Adrenal gland (tissue), 9 donors: ENCODE measurements at regions not wholly inside any gene's neighbourhood (a gene's known extent, or its start where the extent isn't known, plus 50 kb on each side); places are given as distances from the start of the nearest gene placed in this dataset.

ENCODE experiments used
- DNase-seq, 7 donors: peaks; one replicate each; pipeline ENCODE4 v3.0.0-alpha.2; 2019 to 2020
- H3K27ac ChIP-seq, 5 donors: fragments of 200-600 bp; sonication (generic) in 4 of 5; 1 replicate in 3 of 5; 2 replicates in 2 of 5; pipeline versions ENCODE4 v1.5.1 to v1.8.0; 2016 to 2020; ENCODE audit warnings: mild to moderate bottlenecking in 1 of 5
- H3K27me3 ChIP-seq: fragments of 200-600 bp; 2 replicates; pipeline ENCODE4 v1.8.0; 2021
- H3K36me3 ChIP-seq, 2 donors: fragments of 200-600 bp; replicated peaks in 1 of 2; 1 replicate in 1 of 2; 2 replicates in 1 of 2; pipeline versions ENCODE4 v1.5.1 to v1.8.0; 2018 to 2022
- H3K4me1 ChIP-seq, 2 donors: fragments of 200-600 bp; replicated peaks in 1 of 2; 1 replicate in 1 of 2; 2 replicates in 1 of 2; pipeline versions ENCODE4 v1.5.1 to v1.8.0; 2018 to 2021
- H3K4me3 ChIP-seq, 4 donors: fragments of 200-600 bp; sonication (generic) in 3 of 4; one replicate each; pipeline ENCODE4 v1.5.1; 2016 to 2018
- H3K9me3 ChIP-seq, 3 donors: fragments of 200-600 bp; sonication (generic) in 1 of 3; replicated peaks in 1 of 3; 1 replicate in 2 of 3; 2 replicates in 1 of 3; pipeline versions ENCODE4 v1.5.1 to v1.8.0; 2016 to 2021
- POLR2A ChIP-seq, 2 donors: fragments of 450-650 bp; IDR thresholded peaks; one replicate each; pipeline ENCODE4 v1.6.1; 2017; ENCODE audit warnings: antibody characterized with exemption in 2 of 2, mild to moderate bottlenecking in 2 of 2, moderate library complexity in 1 of 2
- WGBS, 4 donors: extraction: QIAGEN DNeasy Blood & Tissue Kit in 2 of 4; methylation state at CpG; one replicate each; pipeline versions ENCODE4 v1.1.5 to v1.1.7; 2013 to 2017; 5-methylcytosine and 5-hydroxymethylcytosine counted together
- intact Hi-C, 2 donors: fragments of 100-400 bp; cut with DNase I; formaldehyde crosslinking; loops; one replicate each; pipeline versions ENCODE4 v1.14.1 to v1.15.0; 2022 to 2023
- TF ChIP-seq, protein P1 (sequence below), 6 experiments: fragments of 450-650 bp in 4 of 6; fragments of 200-600 bp in 2 of 6; sonication (generic) in 1 of 6; IDR thresholded peaks; 1 replicate in 5 of 6; 2 replicates in 1 of 6; pipeline versions ENCODE4 v1.5.1 to v1.8.0; 2016 to 2021; ENCODE audit warnings: antibody characterized with exemption in 6 of 6, mild to moderate bottlenecking in 2 of 6, moderate library complexity in 1 of 6
- donor health status: healthy with polysubstance abuse.
- donor health status: Bipolar disorder and iron deficiency.
- donor health status: DM: yes; HTN: yes; CAD: no.
- donor health status: DM: no; HTN: no; CAD: no.
- donor health status: DM: no; HTN: no; CAD: no.

DNA sequence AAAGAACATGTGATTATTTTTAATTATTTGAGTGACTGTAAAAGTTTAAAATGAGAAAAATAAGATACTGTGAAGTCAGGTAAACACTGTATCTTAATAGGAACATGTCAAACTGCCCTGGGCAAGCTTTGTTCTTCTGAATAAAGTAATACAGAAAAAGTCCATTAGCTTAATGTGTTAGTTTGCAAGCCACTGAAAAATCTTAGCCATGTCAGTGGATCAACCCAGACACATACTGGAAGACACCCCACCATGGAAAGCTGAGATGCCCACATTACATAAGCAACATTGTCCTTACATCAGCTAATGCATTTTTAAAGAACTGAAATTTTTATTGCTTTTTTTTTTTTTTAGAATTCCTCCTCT, 155.2 kb downstream of the BBOX1 start:
- Histone ChIP-seq H3K27ac (no peak overlapping the region), H3K36me3 (no peaks in the 10 kb centered on the region), H3K9me3 (no peaks in the 10 kb centered on the region), H3K4me3 (no peak overlapping the region), H3K27me3 (no peaks in the 10 kb centered on the region), H3K4me1 (peaks cover 15 to 33% of the 10 kb centered on the region in 2 donors)
- no peak for DNase-seq
- TF ChIP-seq, protein P1, sequence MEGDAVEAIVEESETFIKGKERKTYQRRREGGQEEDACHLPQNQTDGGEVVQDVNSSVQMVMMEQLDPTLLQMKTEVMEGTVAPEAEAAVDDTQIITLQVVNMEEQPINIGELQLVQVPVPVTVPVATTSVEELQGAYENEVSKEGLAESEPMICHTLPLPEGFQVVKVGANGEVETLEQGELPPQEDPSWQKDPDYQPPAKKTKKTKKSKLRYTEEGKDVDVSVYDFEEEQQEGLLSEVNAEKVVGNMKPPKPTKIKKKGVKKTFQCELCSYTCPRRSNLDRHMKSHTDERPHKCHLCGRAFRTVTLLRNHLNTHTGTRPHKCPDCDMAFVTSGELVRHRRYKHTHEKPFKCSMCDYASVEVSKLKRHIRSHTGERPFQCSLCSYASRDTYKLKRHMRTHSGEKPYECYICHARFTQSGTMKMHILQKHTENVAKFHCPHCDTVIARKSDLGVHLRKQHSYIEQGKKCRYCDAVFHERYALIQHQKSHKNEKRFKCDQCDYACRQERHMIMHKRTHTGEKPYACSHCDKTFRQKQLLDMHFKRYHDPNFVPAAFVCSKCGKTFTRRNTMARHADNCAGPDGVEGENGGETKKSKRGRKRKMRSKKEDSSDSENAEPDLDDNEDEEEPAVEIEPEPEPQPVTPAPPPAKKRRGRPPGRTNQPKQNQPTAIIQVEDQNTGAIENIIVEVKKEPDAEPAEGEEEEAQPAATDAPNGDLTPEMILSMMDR (IDR thresholded peaks at IDR 0.05), result no peak
- TF ChIP-seq POLR2A (IDR thresholded peaks at IDR 0.05), result no peak
- intact Hi-C loops, result no loop called here

DNA sequence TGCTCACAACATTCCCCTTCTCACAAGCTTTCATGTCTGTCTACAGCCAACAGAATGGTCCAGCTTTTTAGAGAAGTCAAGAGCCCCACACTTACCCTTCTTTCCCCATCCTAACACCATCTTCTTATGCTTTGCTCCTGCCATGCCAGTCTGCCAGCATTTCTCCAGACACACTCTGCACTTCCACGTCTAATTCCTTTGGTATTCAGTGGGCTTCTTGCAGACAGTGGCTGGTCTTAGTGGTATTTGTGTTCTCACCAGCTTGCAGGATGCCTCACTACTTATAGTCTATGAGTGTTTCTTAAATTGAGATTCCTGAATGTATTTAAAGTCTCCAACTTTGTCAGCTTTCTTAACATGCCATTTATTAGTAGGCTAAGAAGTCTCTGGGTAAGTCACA, 154.4 kb downstream of the BBOX1 start:
- Histone ChIP-seq H3K9me3 (no peaks in the 10 kb centered on the region), H3K4me1 (peaks cover 8 to 25% of the 10 kb centered on the region in 2 donors), H3K4me3 (no peak overlapping the region), H3K27me3 (no peaks in the 10 kb centered on the region), H3K36me3 (no peaks in the 10 kb centered on the region), H3K27ac (no peak overlapping the region)
- TF ChIP-seq POLR2A (IDR thresholded peaks at IDR 0.05), result no peak
- TF ChIP-seq, protein P1 (IDR thresholded peaks at IDR 0.05), result no peak
- intact Hi-C loops, result no loop called here
- no peak for DNase-seq
- WGBS, 4 donors, result 56 to 85% (median 74%) methylated on average over 1 of the region's 1 CpG

GRCh38 chr11:27193434-27194225, 153.0 kb downstream of the BBOX1 start:
- intact Hi-C loops, result no loop called here
- WGBS, 4 donors, result 72 to 84% (median 74%) methylated on average over 7 of the region's 7 CpGs
- Histone ChIP-seq H3K27ac (no peak overlapping the region), H3K9me3 (no peaks in the 10 kb centered on the region), H3K27me3 (no peaks in the 10 kb centered on the region), H3K4me1 (peaks cover 13 to 19% of the 10 kb centered on the region in 2 donors), H3K4me3 (no peak overlapping the region), H3K36me3 (no peaks in the 10 kb centered on the region)
- TF ChIP-seq, protein P1 (IDR thresholded peaks at IDR 0.05), result no peak
- no peak for TF ChIP-seq POLR2A (IDR thresholded peaks at IDR 0.05)
- no peak for DNase-seq

DNA sequence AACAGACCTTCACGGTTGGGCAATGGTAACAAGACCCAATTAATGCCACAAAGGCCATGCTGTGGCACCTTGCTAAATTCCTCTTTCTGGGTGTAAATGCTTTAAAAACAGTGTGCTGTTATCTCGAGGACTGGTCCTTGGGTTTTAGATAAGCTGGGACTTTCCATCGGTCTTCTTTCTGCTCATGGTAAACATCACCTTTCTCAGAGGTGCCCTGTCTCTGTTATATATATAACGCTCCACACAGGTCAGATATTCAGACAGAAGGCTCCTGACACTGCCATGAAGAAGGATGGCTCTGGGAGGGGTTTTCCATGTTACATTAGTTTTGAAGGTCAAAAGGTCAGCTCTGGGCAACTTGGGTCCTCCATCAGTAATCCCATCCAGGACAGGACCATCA, 151.6 kb downstream of the BBOX1 start:
- 60 to 78% (median 64%) methylated on average over 4 of the region's 4 CpGs for WGBS, 4 donors

More for the DNA sequence above, 151.6 kb downstream of the BBOX1 start:
- no peaks in the 10 kb centered on the region for H3K9me3 ChIP-seq
- H3K27ac ChIP-seq, result no peak overlapping the region
- TF ChIP-seq, protein P1 (IDR thresholded peaks at IDR 0.05), result no peak
- no peak for TF ChIP-seq POLR2A (IDR thresholded peaks at IDR 0.05)
- intact Hi-C loops, result no loop called here
- H3K4me1 ChIP-seq, result peaks cover 17 to 18% of the 10 kb centered on the region in 2 donors
- no peak overlapping the region for H3K4me3 ChIP-seq
- no peaks in the 10 kb centered on the region for H3K27me3 ChIP-seq
- DNase-seq, result no peak
- no peaks in the 10 kb centered on the region for H3K36me3 ChIP-seq
